ENCODE measurements at regions not wholly inside any gene's neighbourhood (a gene's known extent, or its start where the extent isn't known, plus 50 kb on each side); places are given as distances from the start of the nearest gene placed in this dataset.
"Not testable (repeated sequence)": the region's sequence is repeated elsewhere in the genome, so short reads cannot be mapped to it uniquely, and the experiment has no call there.

GRCh38 chr10:108014145-108014901 is 849.8 kb upstream of the SORCS1 start:
- FAIRE-seq: no peak

DNA sequence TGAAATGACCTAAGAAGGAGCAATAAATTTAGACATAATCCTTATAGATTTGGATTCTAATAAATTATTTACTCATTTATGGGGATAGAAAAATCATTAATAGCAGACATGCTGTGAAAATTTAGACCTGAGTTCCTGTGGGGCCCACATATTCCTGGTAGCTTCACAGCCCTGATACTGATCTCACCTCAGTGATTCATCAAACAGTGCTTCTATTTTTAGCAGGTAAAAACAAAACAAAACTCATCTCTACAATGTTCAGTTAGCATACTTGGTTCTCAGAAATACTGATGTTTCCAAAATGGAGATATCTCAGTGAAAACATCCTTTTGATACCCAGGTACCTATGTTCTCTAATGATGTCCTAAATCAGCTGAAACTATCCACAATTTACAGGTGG is 841.1 kb upstream of the SORCS1 start:
- FAIRE-seq (no peak), DNase-seq (ENCODE audit: insufficient read length, low spot score) (no peak)

More at GRCh38 chr10:108014145-108014901, 849.8 kb upstream of the SORCS1 start:
- no peak for DNase-seq (ENCODE audit: insufficient read length, low spot score)

DNA sequence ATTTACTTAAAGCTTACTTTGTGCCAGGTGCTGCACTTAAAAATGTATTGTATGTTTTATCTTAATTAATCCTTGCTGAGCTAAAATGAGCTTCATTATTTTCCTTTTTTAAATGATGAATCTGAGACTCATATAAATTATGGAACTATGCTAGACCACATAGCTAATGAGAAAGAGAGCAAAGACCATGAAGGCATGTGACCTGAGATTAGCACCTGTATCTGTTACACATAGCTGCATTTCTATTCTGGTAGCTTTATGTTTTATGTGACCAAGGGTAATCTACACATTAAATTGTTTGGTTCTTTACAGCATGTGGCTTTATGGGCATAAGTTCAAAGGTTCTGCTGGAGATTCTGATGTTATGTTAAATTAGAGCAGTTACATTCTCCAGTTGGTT is 839.1 kb upstream of the SORCS1 start:
- DNase-seq (ENCODE audit: insufficient read length, low spot score): no peak
- no peak for FAIRE-seq

GRCh38 chr10:108003061-108003460 is 838.6 kb upstream of the SORCS1 start:
- no peak for FAIRE-seq
- no peak for DNase-seq (ENCODE audit: insufficient read length, low spot score)

DNA sequence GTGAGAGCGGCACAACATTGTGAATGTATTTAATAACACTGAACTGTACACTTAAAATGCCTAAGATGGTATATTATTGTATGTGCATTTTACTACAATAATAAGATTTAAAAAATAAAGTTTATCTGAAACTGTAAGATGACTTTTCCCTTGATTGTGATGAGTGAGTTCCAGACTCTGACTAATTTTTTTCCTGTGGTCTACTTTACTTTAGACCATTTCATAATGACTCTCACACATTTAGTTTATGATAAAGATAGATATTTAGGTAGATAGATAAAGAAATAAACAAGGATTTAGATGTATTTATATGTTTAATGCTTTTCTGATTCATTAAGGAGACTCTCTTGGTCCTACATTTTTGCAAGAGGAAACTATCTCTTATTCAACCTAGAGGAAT is 835.9 kb upstream of the SORCS1 start:
- DNase-seq (ENCODE audit: insufficient read length, low spot score) (no peak), FAIRE-seq (no peak)

GRCh38 chr10:107994621-107995270 is 830.2 kb upstream of the SORCS1 start:
- DNase-seq (ENCODE audit: insufficient read length, low spot score): no peak
- FAIRE-seq: no peak

DNA sequence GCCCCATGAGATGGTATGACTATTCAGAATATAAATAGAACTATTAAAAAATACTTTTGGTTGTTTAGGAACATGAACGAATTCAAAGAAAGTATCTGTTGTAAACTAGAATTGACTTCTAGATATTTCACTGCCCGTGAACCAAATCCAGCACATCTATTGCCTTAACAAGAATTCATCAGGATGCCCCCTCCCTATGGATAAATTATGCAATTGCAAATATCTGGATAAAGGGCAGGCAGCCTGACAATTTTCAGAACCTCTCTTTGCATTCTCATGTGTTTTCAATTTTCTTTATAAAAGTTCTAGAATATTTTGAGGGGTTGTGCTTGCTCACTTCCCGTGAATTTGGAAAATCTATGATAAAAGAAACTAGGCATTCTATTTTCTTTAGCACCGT is 822.1 kb upstream of the SORCS1 start:
- no peak for FAIRE-seq
- DNase-seq (ENCODE audit: insufficient read length, low spot score): no peak

DNA sequence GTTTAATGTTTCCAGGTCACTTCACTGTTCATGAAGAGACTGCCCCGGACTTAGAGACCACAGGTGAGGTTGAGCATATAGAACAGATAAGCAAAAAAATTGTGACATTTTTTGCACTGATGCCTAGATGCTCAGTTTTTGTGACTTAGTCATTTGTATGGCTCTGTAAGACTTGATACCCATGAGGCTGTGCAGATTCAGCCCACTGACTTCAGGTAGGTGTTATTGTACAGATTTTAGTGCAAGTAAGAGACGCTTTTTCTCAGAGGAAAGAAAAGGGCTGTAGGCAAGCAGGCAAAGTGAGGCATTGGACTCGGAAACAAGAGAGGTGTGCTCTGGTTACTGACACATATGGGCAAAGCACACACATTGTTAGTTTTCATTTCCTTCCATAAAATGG is 820.1 kb upstream of the SORCS1 start:
- DNase-seq (ENCODE audit: insufficient read length, low spot score) (no peak), FAIRE-seq (no peak)

DNA sequence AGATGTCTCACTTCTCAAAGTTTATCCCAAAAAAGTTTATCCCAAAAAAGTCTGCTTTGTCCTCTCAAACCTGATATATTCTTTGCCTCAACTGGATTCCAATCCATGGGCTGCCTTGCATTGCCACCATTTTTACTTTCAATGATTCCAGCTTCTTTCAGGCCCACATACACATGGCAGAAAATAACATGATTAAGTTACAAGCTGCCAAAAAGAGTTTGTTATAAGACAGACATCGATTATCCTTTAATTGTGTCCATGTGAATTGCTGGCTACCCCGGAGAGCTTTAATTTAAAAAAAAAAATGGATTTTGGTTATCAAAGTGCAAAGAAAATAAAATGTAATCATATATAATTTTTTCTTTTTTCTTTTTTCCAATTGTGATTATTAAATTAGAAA is 819.6 kb upstream of the SORCS1 start:
- DNase-seq (ENCODE audit: insufficient read length, low spot score) (no peak), FAIRE-seq (no peak)

DNA sequence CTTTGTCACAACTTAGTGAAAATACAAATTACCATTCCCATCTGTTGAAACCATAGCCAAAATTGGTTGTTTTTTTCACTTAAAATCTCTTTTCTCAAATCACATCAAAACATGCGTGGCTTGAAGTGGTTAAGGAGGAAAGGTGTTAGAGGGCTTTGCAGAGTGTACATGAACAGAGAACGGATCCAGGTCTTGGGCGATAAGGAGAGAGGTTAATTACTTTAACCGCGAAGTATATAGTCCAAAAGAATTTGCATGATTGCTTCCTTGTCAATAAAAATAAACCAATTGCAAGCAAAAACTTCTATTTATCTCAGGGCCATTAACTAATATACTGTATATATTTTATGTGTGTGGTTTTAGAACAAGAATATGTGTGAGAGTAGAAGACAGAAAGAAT is 813.9 kb upstream of the SORCS1 start:
- no peak for FAIRE-seq
- no peak for DNase-seq (ENCODE audit: insufficient read length, low spot score)

DNA sequence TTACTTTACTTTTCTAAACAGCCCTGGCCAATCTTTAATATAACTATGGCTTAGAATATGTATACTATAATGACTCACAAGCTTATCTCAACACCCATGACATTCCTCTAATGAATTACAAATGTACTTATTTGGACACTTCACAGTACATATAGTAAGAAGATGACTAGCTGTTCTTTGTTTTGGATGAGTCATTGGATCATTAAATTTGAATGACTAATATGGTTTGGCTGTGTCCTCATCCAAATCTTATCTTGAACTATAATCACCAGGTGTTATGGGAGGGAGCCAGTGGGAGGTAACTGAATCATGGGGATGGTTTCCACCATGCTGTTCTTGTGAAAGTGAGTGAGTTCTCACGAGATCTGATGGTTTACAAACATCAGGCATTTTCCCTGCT is 807.5 kb upstream of the SORCS1 start:
- DNase-seq (ENCODE audit: insufficient read length, low spot score) (no peak), FAIRE-seq (no peak)

DNA sequence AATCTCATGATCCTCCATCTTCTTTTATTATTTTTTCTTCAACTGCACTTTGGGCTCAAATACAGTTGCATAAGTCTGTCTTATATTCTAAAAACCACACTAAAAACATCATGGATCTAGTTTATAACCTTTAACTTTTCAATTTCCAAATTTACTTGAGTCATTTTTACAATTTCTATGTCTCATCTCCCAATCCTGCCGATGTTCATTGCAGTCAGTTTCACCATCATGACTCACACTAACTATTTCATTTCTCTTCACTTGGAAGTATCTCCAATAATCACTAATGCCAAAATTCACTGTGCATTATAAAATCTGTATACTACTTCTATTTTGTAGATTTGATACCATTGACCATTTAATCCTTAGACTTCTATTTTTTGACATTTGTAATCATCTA is 806.9 kb upstream of the SORCS1 start:
- FAIRE-seq: no peak
- no peak for DNase-seq (ENCODE audit: insufficient read length, low spot score)

GRCh38 chr10:107970512-107970911 is 806.0 kb upstream of the SORCS1 start:
- FAIRE-seq (no peak), DNase-seq (ENCODE audit: insufficient read length, low spot score) (no peak)

- FAIRE-seq (no peak), DNase-seq (ENCODE audit: insufficient read length, low spot score) (no peak)
Measured at GRCh38 chr10:107969936-107970335, 805.4 kb upstream of the SORCS1 start.

DNA sequence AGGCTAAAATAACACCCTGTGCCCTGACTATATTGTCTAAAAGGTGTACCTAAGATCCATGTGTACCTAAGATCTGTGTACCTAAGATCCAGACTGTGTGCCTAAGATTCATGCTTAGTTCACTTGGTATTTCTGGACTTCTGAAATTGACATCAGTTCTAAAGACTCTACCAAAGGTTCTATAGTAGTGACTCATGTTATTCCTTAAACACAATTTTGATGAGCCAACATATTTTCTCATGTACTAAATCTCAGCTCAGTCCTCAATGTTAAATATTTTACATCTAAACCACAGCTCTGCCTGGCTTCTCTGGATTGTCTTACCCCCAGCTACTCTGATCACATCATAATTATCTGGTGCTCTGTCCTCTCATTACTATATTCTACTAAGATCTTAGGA is 802.3 kb upstream of the SORCS1 start:
- no peak for DNase-seq (ENCODE audit: insufficient read length, low spot score)
- FAIRE-seq: no peak

GRCh38 chr10:107952649-107953556 is 788.4 kb upstream of the SORCS1 start:
- no peak for DNase-seq (ENCODE audit: insufficient read length, low spot score)
- FAIRE-seq: no peak

DNA sequence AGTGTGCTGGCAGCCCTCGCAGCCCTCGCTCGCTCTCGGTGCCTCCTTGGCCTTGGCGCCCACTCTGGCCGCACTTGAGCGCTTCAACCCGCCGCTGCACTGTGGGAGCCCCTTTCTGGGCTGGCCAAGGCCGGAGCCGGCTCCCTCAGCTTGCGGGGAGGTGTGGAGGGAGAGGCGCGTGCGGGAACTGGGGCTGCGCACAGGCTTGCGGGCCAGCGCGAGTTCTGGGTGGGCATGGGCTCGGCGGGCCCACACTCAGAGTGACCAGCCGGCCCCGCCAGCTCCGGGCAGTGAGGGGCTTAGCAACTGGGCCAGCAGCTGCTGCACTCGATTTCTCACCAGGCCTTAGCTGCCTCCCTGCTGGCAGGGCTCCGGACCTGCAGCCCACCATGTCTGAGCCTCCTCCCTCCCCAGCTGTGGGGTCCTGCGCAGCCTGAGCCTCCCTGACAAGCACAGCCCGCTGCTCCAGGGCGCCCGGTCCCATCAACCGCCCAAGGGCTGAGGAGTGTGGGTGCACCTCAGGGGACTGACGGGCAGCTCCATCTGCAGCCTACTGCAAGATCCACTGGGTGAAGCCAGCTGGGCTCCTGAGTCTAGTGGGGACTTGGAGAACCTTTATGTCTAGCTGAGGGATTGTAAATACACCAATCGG is 786.0 kb upstream of the SORCS1 start:
- not testable (repeated sequence) for FAIRE-seq

GRCh38 chr10:107942826-107943225 is 778.3 kb upstream of the SORCS1 start:
- no peak for FAIRE-seq
- no peak for DNase-seq (ENCODE audit: insufficient read length, low spot score)

More for the DNA sequence above, 786.0 kb upstream of the SORCS1 start:
- DNase-seq (ENCODE audit: insufficient read length, low spot score): not testable (repeated sequence)

- DNase-seq (ENCODE audit: insufficient read length, low spot score) (no peak), FAIRE-seq (no peak)
Measured at GRCh38 chr10:107933076-107933475, 768.6 kb upstream of the SORCS1 start.

- DNase-seq (ENCODE audit: insufficient read length, low spot score): no peak
- FAIRE-seq: no peak
Measured at GRCh38 chr10:107931808-107932207, 767.3 kb upstream of the SORCS1 start.

DNA sequence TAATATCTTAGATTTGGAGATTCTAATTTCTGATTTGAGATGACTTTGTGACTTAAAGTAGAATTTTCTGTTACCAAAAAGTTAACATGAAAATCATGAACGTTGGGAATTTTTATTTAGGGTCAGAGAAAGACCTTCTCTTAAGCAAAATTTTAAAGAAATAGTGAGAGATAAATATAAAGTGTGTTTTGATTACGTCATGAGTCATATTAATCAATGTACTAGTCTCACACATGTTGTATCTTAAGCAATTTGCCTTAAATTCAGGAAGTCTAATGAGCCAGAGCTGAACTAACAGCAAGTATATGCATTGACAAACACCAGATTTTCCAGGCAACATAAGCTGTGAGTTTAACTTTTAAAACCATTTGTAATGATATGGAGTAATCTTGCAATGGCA is 765.5 kb upstream of the SORCS1 start:
- no peak for FAIRE-seq

More for the DNA sequence above, 765.5 kb upstream of the SORCS1 start:
- no peak for DNase-seq (ENCODE audit: insufficient read length, low spot score)

All from GM19239 (cell line).